Stimulated activated CD4-positive, alpha-beta T cell treated with anti-CD3 and anti-CD28 coated beads, Interleukin-4, amount 100 ng/mL, for 4 hours (primary cell): ENCODE measurements at regions not wholly inside any gene's neighbourhood (a gene's known extent, or its start where the extent isn't known, plus 50 kb on each side); places are given as distances from the start of the nearest gene placed in this dataset.

Experiments
- DNase-seq, 2 experiments: peaks; one replicate each; pipeline ENCODE4 v3.0.0-alpha.2; 2020

- DNase-seq: no peak
Measured at GRCh38 chr6:14339172-14339571, 221.6 kb downstream of the CD83 start.

- no peak for DNase-seq
Measured at GRCh38 chr6:14339711-14340584, 222.4 kb downstream of the CD83 start.

GRCh38 chr6:14344486-14344885 lies 226.9 kb downstream of the CD83 start:
- DNase-seq: no peak

- DNase-seq: no peak
Measured at GRCh38 chr6:14348389-14348788, 230.8 kb downstream of the CD83 start.

GRCh38 chr6:14349507-14349906 lies 231.9 kb downstream of the CD83 start:
- no peak for DNase-seq

GRCh38 chr6:14350210-14350609 lies 232.6 kb downstream of the CD83 start:
- DNase-seq: no peak

- no peak for DNase-seq
Measured at GRCh38 chr6:14353281-14353680, 235.7 kb downstream of the CD83 start.

- no peak for DNase-seq
Measured at GRCh38 chr6:14353798-14354197, 236.2 kb downstream of the CD83 start.

- DNase-seq: peak; percentile 27 to 51
Measured at GRCh38 chr6:14354919-14355572, 237.5 kb downstream of the CD83 start.

GRCh38 chr6:14359438-14359837 lies 241.9 kb downstream of the CD83 start:
- no peak for DNase-seq

- DNase-seq: no peak
Measured at GRCh38 chr6:14360565-14360964, 243.0 kb downstream of the CD83 start.

GRCh38 chr6:14361297-14361696 lies 243.7 kb downstream of the CD83 start:
- no peak for DNase-seq

GRCh38 chr6:14361956-14362587 lies 244.5 kb downstream of the CD83 start:
- DNase-seq: no peak

GRCh38 chr6:14364370-14364769 lies 246.8 kb downstream of the CD83 start:
- DNase-seq: no peak

GRCh38 chr6:14365393-14365792 lies 247.8 kb downstream of the CD83 start:
- no peak for DNase-seq

GRCh38 chr6:14366315-14366714 lies 248.7 kb downstream of the CD83 start:
- no peak for DNase-seq

- DNase-seq: no peak
Measured at GRCh38 chr6:14366872-14367271, 249.3 kb downstream of the CD83 start.

- DNase-seq: no peak
Measured at GRCh38 chr6:14367296-14367695, 249.7 kb downstream of the CD83 start.

GRCh38 chr6:14369717-14370116 lies 252.1 kb downstream of the CD83 start:
- DNase-seq: no peak

- no peak for DNase-seq
Measured at GRCh38 chr6:14371530-14371929, 254.0 kb downstream of the CD83 start.

- DNase-seq: no peak
Measured at GRCh38 chr6:14372734-14373489, 255.3 kb downstream of the CD83 start.

GRCh38 chr6:14373648-14374437 lies 256.3 kb downstream of the CD83 start:
- DNase-seq: no peak
